ENCODE measurements at regions not wholly inside any gene's neighbourhood (a gene's known extent, or its start where the extent isn't known, plus 50 kb on each side); places are given as distances from the start of the nearest gene placed in this dataset.

DNA sequence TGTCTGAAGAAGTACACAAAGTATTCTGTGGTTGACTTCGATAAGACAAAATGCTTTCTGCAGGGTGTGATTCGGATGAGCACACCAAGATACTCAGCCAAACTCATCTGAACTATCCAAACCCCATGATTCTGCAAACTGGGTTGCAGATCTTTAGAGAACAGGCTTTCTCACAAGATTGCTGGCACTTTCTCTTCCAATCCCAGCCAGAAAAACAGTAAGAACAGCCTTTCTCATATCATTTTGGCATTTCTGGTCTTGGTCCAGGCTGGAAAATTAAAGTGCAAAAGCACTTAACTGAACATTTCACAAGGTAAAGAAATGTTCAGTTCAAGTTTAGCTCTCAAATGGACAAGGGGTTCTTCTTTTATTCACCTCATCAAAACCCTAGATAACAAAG, 269.1 kb downstream of the NR2F1-AS1 start:
- TF ChIP-seq, protein P1, sequence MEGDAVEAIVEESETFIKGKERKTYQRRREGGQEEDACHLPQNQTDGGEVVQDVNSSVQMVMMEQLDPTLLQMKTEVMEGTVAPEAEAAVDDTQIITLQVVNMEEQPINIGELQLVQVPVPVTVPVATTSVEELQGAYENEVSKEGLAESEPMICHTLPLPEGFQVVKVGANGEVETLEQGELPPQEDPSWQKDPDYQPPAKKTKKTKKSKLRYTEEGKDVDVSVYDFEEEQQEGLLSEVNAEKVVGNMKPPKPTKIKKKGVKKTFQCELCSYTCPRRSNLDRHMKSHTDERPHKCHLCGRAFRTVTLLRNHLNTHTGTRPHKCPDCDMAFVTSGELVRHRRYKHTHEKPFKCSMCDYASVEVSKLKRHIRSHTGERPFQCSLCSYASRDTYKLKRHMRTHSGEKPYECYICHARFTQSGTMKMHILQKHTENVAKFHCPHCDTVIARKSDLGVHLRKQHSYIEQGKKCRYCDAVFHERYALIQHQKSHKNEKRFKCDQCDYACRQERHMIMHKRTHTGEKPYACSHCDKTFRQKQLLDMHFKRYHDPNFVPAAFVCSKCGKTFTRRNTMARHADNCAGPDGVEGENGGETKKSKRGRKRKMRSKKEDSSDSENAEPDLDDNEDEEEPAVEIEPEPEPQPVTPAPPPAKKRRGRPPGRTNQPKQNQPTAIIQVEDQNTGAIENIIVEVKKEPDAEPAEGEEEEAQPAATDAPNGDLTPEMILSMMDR (conservative IDR thresholded peaks at IDR 0.05; ENCODE audit: low read length) = no peak
- no peak for TF ChIP-seq EZH2phosphoT487 (IDR thresholded peaks at IDR 0.05; ENCODE audit: borderline replicate concordance, low read depth, low read length)

Measured in OCI-LY7 (cell line).